SU-DHL-6 (cell line): ENCODE measurements at regions not wholly inside any gene's neighbourhood (a gene's known extent, or its start where the extent isn't known, plus 50 kb on each side); places are given as distances from the start of the nearest gene placed in this dataset.

Source experiments
- CTCF ChIP-seq: fragments of 200-600 bp; sonication (generic); IDR thresholded peaks from one replicate; pipeline ENCODE4 v1.5.1; 2017; ENCODE audit warnings: antibody characterized with exemption, mild to moderate bottlenecking, low read length, moderate library complexity; ENCODE audit not compliant: insufficient read depth, poor library complexity, severe bottlenecking
- EZH2phosphoT487 ChIP-seq: fragments of 200-600 bp; sonication (generic), shearing (Covaris generic); conservative IDR thresholded peaks from 2 replicates; pipeline ENCODE4 v1.6.1; 2018; ENCODE audit warnings: mild to moderate bottlenecking, antibody characterized with exemption, low read length, moderate library complexity, mixed read lengths

GRCh38 chr14:48382961-48383360 is 707.6 kb upstream of the MDGA2 start:
- TF ChIP-seq CTCF (no peak), EZH2phosphoT487 (no peak)
